WERI-Rb-1 (cell line): ENCODE measurements at regions not wholly inside any gene's neighbourhood (a gene's known extent, or its start where the extent isn't known, plus 50 kb on each side); places are given as distances from the start of the nearest gene placed in this dataset.

ENCODE experiments used
- DNase-seq: peaks from one replicate; pipeline ENCODE4 v3.0.0-alpha.2; 2020
- H3K27ac ChIP-seq: fragments of 250-450 bp; sonication (Bioruptor Pico); 2 replicates; pipeline ENCODE4 v1.5.1; 2020; ENCODE audit warnings: mild to moderate bottlenecking, moderate library complexity
- H3K27me3 ChIP-seq: fragments of 250-450 bp; sonication (Bioruptor Pico); 2 replicates; pipeline ENCODE4 v1.5.1; 2021; ENCODE audit warnings: mild to moderate bottlenecking, low read depth, moderate library complexity; ENCODE audit not compliant: insufficient read depth, severe bottlenecking
- H3K36me3 ChIP-seq: fragments of 250-450 bp; sonication (Bioruptor Pico); 2 replicates; pipeline ENCODE4 v1.5.1; 2020; ENCODE audit warnings: mild to moderate bottlenecking, moderate library complexity
- H3K4me3 ChIP-seq: 2 replicates; pipeline ENCODE4 v1.5.1; 2011; ENCODE audit warnings: low read depth, mild to moderate bottlenecking, control low read depth, low read length
- H3K9me3 ChIP-seq: fragments of 250-450 bp; sonication (Bioruptor Pico); 2 replicates; pipeline ENCODE4 v1.5.1; 2021; ENCODE audit warnings: mild to moderate bottlenecking, moderate library complexity; ENCODE audit not compliant: severe bottlenecking
- CTCF ChIP-seq: IDR thresholded peaks from 2 replicates; pipeline ENCODE4 v1.5.1; 2011; ENCODE audit warnings: low read depth, mild to moderate bottlenecking, control low read depth, inconsistent platforms, low read length

GRCh38 chr5:159458217-159458711 lies 128.0 kb upstream of the IL12B start:
- TF ChIP-seq CTCF: no peak
- Histone ChIP-seq H3K27me3 (no peaks in the 10 kb centered on the region), H3K27ac (no peak overlapping the region), H3K9me3 (no peaks in the 10 kb centered on the region), H3K4me3 (no peak overlapping the region), H3K36me3 (no peaks in the 10 kb centered on the region)
- DNase-seq: no peak

- TF ChIP-seq CTCF: no peak
- no peak for DNase-seq
- H3K4me3 ChIP-seq: no peak overlapping the region
These were observed 128.9 kb upstream of the IL12B start for GRCh38 chr5:159459132-159459627.

GRCh38 chr5:159459951-159460538 lies 129.8 kb upstream of the IL12B start:
- Histone ChIP-seq H3K36me3 (no peaks in the 10 kb centered on the region), H3K4me3 (no peak overlapping the region), H3K9me3 (no peaks in the 10 kb centered on the region), H3K27ac (no peak overlapping the region), H3K27me3 (no peaks in the 10 kb centered on the region)
- no peak for DNase-seq
- no peak for TF ChIP-seq CTCF

More at GRCh38 chr5:159459132-159459627, 128.9 kb upstream of the IL12B start:
- no peaks in the 10 kb centered on the region for H3K27me3 ChIP-seq
- no peaks in the 10 kb centered on the region for H3K9me3 ChIP-seq
- no peaks in the 10 kb centered on the region for H3K36me3 ChIP-seq
- H3K27ac ChIP-seq: no peak overlapping the region

GRCh38 chr5:159463590-159464321 lies 133.5 kb upstream of the IL12B start:
- no peak for DNase-seq
- no peaks in the 10 kb centered on the region for H3K27me3 ChIP-seq
- no peaks in the 10 kb centered on the region for H3K9me3 ChIP-seq
- no peak for TF ChIP-seq CTCF
- no peak overlapping the region for H3K27ac ChIP-seq
- H3K4me3 ChIP-seq: no peak overlapping the region
- H3K36me3 ChIP-seq: no peaks in the 10 kb centered on the region

- H3K27me3 ChIP-seq: no peaks in the 10 kb centered on the region
- no peak for TF ChIP-seq CTCF
- no peak for DNase-seq
- no peaks in the 10 kb centered on the region for H3K9me3 ChIP-seq
- H3K4me3 ChIP-seq: no peak overlapping the region
- H3K27ac ChIP-seq: no peak overlapping the region
- H3K36me3 ChIP-seq: no peaks in the 10 kb centered on the region
These were observed 135.3 kb upstream of the IL12B start for GRCh38 chr5:159465604-159466003.
